NCI-H2171 treated with DMSO at 0.1 percent for 48 hours (cell line): ENCODE measurements at regions not wholly inside any gene's neighbourhood (a gene's known extent, or its start where the extent isn't known, plus 50 kb on each side); places are given as distances from the start of the nearest gene placed in this dataset.
"Not testable (repeated sequence)": the region's sequence is repeated elsewhere in the genome, so short reads cannot be mapped to it uniquely, and the experiment has no call there.

Experiments used
- DNase-seq: peaks from one replicate; lab custom pipeline; 2025; lab: John Stamatoyannopoulos, UW

DNA sequence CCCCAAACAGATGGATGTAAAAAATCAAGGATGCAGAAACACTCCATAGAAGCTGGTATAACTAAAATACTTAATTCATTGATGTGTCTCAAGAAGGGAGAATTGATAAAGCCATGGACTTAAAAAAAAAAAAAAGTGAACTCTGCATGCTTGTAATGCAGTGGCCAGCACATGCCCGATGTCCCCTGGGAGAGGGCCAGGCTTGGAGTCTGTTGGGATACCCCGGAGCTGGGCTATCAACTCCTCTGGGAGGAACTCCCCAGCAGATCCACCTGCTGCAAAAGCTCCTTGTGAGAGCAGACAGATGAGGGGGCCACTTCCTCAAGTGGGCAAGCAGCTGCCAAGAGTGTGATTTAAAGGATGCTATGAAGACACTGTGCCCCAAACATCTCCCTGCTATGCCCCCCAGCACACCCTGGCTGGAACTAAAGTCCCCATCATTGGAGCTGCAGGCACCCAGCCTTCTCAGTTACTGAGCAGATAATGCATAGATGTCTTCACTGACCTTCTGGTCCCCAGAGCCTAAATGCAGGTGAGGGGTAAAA is 311.5 kb upstream of the ID2 start:
- DNase-seq: no peak

DNA sequence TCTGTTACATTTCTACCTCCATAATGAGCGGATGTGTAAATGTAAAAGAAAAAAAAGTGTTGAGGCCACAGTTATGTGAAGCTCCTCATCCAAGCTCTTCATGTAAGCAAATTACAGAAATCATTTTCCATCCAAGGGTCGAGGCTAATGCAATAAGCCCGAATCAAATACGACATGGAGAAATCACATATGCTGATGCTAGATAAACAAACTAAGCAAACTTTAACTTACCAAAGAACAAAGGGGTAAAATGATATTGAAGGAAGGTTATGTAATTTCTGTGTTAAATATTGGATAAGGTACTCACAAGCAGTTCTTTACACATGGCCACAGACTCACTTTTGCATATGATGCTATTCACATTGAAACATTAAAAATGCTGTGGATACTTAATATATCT is 310.2 kb upstream of the ID2 start:
- no peak for DNase-seq

GRCh38 chr2:8374782-8375181 is 307.1 kb upstream of the ID2 start:
- no peak for DNase-seq

DNA sequence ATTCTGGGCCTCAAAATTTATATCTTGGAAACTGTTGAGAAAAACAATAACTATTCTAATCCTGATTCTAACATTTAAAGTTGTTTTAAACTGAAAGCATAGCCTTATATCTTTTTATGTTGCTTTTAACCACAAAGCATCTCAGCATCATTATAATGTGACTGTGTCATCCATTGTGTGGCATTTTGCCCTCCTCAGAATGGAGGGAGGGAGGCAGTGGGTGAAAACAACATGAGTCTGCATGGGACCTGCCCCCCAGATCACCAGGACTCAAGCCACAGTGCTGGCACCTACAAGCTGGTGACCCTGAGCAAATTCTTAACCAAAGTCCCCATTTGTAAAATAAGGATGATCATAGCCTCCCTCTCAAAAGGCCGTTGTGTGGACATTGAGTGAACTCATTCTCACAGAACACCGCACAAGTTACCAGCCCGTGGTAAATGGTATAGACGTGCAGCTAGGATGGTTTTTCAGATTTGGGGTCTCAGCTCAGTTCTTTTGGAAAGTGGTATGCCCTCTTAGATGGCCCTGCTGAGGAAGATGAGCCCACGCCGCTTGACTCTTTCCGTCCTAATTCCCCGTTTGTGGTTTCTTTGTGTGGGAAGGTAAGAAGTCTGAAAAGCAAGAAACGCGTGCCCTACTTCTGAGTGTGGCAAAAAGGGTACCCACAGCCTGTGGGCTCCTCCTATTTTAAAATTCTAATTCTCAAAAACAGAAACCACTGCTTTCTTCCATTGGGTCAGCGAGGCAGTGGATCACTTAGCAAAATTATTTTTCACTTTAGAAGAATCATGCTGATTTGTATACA is 305.0 kb upstream of the ID2 start:
- no peak for DNase-seq

DNA sequence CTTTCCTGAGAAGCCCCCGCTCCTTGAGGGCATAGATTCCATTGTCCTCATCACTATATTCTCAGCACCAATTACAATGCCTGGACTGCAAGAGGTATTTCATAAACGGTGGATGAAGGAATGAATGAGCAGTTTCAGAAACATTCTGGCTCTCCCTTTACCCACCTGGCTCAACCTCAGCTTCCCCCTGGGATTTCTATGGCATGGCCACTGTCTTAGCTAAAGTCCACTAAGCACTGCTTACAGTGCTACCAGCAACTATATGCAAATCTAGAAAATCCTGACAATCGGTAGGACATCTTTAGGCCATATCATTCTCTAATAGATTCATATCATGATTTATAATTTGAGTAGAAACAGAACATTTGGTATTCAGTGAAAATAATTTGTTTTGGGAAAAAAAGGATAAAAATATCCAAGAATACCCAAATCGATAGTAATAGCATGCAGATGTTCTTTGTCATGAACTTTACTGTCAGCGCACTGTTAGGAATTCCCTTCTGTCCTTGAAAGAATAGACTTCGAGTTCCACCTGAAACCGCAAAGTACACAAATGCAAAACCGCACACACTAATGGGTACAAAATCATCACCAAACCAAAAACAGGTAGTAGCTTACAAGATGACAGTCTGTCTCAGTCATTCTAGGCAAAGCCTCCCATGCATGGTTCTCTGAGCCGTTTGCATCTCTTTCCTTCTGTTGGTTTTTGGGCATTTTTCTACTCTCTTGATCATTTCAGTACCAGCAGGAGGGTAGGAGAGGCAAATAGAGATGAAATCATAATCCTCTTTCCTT is 303.6 kb upstream of the ID2 start:
- no peak for DNase-seq

GRCh38 chr2:8379128-8379527 is 302.7 kb upstream of the ID2 start:
- no peak for DNase-seq

GRCh38 chr2:8379549-8379948 is 302.3 kb upstream of the ID2 start:
- no peak for DNase-seq

- no peak for DNase-seq
Observed at GRCh38 chr2:8380026-8380425, 301.8 kb upstream of the ID2 start.

- no peak for DNase-seq
Observed at GRCh38 chr2:8380566-8380965, 301.3 kb upstream of the ID2 start.

DNA sequence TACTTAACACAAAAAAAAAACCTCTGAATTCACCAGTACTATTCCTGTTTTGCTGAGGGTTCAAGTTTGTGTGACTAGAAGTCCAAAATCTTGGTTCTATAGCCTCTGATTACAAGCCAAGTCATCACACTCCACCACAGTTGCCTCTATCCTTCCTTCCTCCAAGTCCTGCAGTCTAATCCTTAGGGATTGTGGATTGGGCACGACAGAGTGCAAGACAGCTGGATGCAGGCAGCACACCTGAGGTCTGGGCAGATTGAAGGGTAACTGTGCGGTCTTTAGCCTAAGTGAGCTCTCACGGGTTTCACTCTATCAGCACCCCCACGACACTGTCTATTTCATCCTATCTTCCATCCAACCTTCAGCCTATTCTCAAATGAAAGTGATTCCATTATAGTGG is 299.4 kb upstream of the ID2 start:
- peak; percentile 45 for DNase-seq

DNA sequence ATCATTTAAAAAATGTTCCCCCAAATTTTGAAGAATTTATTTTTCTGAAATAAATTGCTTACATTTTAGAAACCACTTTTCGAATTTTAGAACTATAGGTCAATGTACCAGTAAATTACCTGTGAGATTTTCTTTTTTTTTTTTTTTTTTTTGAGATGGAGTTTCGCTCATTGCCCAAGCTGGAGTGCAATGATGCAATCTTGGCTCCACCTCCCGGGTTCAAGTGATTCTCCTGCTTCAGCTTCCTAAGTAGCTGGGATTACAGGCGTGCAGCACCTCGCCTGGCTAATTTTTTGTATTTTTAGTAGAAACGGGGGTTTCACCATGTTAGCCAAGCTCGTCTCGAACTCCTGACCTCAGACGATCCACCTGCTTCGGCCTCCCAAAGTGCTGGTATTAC is 295.1 kb upstream of the ID2 start:
- not testable (repeated sequence) for DNase-seq

- no peak for DNase-seq
Observed at GRCh38 chr2:8388781-8389180, 293.1 kb upstream of the ID2 start.

- no peak for DNase-seq
Observed at GRCh38 chr2:8389431-8390108, 292.3 kb upstream of the ID2 start.

GRCh38 chr2:8391126-8391525 is 290.7 kb upstream of the ID2 start:
- DNase-seq: no peak

DNA sequence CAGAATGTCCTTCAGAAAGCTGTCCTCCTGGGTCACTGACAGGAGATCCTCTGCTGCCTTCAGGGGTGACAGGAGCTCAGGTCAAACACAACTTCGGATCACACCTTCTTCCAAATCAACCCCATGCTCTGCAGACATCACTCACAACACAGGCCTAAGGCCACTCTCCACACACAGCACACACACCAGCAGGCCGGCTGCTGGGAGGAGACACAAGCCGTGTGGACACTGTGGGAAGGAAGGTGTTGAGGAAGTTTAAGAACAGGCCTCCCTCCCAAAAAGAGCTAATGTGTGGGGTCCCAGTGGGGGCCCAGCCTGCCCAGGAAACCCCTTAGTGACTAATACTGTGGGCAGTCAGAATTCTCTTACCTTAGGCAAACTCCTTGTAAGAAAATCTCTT is 290.3 kb upstream of the ID2 start:
- no peak for DNase-seq

- no peak for DNase-seq
Observed at GRCh38 chr2:8392098-8392866, 289.6 kb upstream of the ID2 start.

- no peak for DNase-seq
Observed at GRCh38 chr2:8393506-8393905, 288.4 kb upstream of the ID2 start.

DNA sequence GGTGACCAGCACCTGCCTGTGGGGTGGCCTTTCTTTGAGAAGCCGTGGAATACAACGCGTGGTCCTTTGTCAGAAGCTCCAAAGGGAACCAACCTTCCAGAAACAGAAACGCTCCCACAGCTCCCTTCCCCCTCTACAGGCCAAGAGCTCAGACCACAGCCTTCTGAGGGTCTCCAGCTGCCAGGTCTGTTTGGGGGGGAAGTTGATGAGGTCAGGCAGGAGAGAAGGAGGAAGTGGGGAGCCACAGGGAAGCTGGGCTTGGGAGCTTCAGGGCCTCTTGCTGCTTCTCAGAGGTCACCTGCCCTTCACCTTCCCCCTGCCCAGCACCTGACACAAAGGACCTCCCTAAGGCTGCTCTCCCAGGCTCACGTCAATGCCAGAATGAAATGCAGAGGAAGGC is 287.7 kb upstream of the ID2 start:
- DNase-seq: no peak

DNA sequence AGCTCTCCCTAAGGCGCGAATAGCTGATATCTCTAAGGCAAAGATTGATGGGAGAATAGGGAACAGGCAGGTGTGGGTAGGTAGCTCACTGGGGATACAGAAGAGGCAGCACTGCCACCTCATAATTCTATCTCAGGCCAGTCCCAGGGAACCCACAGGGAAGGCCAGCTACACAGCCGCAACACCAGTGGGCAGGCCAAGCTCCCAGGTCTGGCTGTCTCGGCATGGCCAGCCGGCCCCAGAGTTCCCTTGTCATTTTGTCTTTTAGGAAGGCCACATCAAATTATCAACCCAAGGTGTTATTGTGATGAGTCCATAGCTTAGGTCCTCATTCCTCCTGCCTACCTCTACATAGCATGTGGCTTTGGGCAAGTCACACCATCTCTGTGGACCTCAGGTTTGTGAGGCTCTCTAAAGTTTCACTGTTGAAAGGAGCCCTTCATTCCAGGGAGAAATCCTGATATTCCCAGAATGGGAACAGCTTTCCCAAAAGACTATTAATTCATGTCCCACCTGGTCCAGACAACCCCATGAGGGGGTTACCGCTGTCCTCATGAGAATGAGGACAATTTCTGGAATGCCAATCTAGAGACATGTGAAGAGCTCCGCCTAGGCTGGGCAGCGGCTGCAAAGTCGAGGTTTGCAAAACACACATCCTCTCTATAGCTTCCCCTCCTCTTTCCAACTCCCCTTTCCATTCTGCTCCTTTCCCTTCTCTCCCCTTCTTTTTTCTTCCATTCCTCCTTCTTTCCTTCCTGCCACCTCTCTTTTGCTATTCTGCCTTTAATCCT is 287.1 kb upstream of the ID2 start:
- DNase-seq: no peak

DNA sequence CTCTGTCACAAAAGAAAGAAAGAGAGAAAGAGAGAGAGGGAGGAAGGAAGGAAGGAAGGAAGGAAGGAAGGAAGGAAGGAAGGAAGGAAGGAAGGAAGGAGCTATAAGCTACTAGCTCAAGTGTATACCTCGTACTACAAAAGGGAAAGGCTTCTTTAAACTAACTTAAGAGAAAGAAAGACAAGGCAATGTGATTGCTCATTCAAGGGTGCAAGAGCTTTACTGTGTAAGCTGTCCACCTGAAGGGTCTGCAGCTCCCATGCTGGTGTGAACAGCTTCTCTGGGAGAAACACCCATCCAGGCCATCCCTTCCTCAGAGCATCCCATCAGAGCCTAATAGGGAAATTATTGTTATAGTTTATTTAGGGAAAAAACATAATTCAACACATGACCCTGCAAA is 286.1 kb upstream of the ID2 start:
- no peak for DNase-seq

DNA sequence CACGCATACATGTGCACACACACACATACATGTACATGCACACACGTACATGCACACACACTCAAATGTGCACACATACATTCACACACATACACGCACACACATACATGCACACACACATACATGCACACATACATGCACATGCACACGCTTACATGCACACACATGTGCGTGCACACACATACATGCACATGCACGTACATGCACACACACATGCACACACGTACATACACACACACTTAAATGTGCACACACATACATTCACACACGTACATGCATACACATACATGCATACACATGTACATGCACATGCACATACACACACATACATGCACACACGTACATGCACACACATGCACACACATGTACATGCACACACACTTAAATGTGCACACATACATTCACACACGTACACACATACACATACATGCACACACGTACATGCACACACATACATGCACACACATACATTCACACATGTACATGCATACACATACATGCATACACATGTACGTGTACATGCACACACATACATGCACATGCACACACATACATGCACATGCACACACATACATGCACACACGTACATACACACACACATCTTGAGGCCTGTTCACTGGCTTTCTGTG is 283.7 kb upstream of the ID2 start:
- no peak for DNase-seq
